Bronchial epithelial cell (primary cell): ENCODE measurements at regions not wholly inside any gene's neighbourhood (a gene's known extent, or its start where the extent isn't known, plus 50 kb on each side); places are given as distances from the start of the nearest gene placed in this dataset.

Source experiments
- DNase-seq: peaks from one replicate; pipeline ENCODE4 v3.0.0-alpha.2; 2010; ENCODE audit warnings: low read depth
- FAIRE-seq: peaks from 2 replicates; lab custom pipeline; 2011; peaks lifted over from hg19 to GRCh38; lab: Jason Lieb, UNC
- H3K27me3 ChIP-seq: 2 replicates; pipeline ENCODE4 v1.5.1; 2011; ENCODE audit warnings: low read length; ENCODE audit not compliant: control insufficient read depth, insufficient read depth
- H3K36me3 ChIP-seq: 2 replicates; pipeline ENCODE4 v1.5.1; 2011; ENCODE audit warnings: low read length; ENCODE audit not compliant: control insufficient read depth, insufficient read depth
- H3K4me3 ChIP-seq: 2 replicates; pipeline ENCODE4 v1.5.1; 2011; ENCODE audit warnings: mild to moderate bottlenecking, low read depth, low read length, control low read depth
- TF ChIP-seq, protein P1 (sequence below): IDR thresholded peaks from 2 replicates; pipeline ENCODE4 v1.5.1; 2011; ENCODE audit warnings: mild to moderate bottlenecking, moderate library complexity, low read length, control low read depth, inconsistent platforms; ENCODE audit not compliant: insufficient read depth, severe bottlenecking

DNA sequence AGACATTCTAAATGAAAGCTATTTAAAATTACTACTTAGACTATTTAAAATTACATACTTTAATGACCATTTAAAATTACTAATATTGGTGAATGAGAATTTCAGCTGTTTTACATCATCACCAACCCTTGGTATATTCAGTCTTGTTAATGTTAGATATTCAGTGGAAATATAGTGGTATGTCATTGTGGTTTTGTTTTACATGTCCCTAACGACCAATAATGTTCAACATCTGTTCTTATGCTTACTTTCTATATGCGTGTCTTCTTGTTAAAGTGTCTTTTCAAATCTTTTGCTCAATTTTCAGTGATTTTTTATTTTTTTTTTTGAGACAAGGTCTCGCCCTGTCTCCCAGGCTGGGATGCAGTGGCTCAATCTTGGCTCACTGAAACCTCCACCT is 279.3 kb upstream of the TARS1 start:
- DNase-seq = no peak
- Histone ChIP-seq H3K36me3 (no peaks in the 10 kb centered on the region), H3K4me3 (no peak overlapping the region), H3K27me3 (no peaks in the 10 kb centered on the region)
- TF ChIP-seq, protein P1, sequence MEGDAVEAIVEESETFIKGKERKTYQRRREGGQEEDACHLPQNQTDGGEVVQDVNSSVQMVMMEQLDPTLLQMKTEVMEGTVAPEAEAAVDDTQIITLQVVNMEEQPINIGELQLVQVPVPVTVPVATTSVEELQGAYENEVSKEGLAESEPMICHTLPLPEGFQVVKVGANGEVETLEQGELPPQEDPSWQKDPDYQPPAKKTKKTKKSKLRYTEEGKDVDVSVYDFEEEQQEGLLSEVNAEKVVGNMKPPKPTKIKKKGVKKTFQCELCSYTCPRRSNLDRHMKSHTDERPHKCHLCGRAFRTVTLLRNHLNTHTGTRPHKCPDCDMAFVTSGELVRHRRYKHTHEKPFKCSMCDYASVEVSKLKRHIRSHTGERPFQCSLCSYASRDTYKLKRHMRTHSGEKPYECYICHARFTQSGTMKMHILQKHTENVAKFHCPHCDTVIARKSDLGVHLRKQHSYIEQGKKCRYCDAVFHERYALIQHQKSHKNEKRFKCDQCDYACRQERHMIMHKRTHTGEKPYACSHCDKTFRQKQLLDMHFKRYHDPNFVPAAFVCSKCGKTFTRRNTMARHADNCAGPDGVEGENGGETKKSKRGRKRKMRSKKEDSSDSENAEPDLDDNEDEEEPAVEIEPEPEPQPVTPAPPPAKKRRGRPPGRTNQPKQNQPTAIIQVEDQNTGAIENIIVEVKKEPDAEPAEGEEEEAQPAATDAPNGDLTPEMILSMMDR = no peak
- no peak for FAIRE-seq

DNA sequence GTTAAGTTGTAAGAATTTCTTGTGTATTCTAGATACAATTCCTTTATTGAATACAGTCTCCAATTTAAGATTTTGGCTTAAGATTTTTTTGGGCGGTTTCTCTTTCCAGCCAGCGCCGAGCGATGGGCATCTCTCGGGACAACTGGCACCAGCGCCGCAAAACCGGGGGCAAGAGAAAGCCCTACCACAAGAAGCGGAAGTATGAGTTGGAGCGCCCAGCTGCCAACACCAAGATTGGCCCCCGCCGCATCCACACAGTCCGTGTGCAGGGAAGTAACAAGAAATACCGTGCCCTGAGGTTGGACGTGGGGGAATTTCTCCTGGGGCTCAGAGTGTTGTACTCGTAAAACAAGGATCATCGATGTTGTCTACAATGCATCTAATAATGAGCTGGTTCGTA is 278.7 kb upstream of the TARS1 start:
- FAIRE-seq (no peak), DNase-seq (no peak)
- TF ChIP-seq, protein P1 = no peak
- Histone ChIP-seq H3K4me3 (no peak overlapping the region), H3K27me3 (no peaks in the 10 kb centered on the region), H3K36me3 (no peaks in the 10 kb centered on the region)

DNA sequence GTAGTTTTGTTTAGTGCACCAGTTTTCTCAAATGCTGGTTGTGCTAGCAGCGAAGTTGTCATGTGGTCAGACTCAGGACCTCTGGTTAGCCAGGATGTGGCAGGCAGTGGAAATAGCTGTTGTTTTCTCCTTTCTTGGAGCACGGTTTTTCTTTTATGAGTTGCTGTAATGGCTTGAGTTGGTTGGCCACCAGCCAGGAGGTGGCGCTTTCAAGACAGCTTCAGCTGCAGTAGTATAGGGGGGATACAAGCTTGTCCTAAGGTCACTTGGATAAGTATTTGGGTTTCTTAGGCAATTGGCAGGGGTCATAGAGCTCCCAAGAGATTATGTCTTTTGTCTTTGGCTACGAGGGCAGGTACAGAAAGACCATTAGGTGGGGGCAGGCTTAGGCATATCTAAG is 274.2 kb upstream of the TARS1 start:
- Histone ChIP-seq H3K27me3 (no peaks in the 10 kb centered on the region), H3K4me3 (no peak overlapping the region), H3K36me3 (no peaks in the 10 kb centered on the region)
- DNase-seq (no peak), FAIRE-seq (no peak)
- TF ChIP-seq, protein P1 = no peak

DNA sequence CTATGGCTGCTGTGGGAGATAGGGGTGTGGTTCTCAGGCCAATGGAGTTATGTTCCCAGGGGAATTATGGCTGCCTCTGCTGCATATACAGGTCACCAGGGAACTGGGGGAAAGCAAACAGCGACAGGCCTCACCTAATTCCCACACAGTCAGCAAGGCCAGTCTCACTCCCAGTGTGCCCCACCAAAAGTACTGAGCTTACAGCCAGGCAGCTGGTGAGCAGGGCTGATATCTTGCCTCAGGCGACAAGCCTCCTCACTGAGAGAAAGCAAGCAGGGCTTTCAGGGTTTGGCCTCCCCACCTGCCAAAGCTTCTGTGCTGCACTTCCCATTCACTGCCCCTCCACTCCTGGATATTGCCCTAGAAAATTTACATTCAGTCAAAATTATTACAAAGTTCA is 273.8 kb upstream of the TARS1 start:
- FAIRE-seq = no peak

DNA sequence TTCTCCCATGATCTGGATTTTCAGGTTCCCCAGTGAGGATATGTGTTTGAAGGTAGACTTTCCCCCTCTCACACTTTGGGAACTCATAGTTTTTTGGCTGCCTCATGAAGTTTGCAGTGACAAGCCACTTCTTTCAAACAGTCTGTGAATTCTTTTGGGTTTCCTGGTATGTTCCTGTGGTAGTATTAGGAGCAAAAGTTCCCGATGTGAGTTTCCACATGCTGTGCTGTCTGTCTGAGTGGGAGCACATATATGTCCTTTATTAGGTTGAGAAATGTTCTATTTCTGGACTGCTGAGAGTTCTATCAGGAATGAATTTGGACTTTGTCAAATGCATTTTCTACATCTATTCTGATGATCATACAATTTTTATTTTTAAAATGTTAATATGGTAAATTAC is 273.2 kb upstream of the TARS1 start:
- no peaks in the 10 kb centered on the region for H3K36me3 ChIP-seq
- TF ChIP-seq, protein P1 = no peak
- FAIRE-seq = no peak

More for the DNA sequence above, 273.8 kb upstream of the TARS1 start:
- no peak overlapping the region for H3K4me3 ChIP-seq
- no peaks in the 10 kb centered on the region for H3K36me3 ChIP-seq
- no peaks in the 10 kb centered on the region for H3K27me3 ChIP-seq
- DNase-seq = no peak
- TF ChIP-seq, protein P1 = no peak

DNA sequence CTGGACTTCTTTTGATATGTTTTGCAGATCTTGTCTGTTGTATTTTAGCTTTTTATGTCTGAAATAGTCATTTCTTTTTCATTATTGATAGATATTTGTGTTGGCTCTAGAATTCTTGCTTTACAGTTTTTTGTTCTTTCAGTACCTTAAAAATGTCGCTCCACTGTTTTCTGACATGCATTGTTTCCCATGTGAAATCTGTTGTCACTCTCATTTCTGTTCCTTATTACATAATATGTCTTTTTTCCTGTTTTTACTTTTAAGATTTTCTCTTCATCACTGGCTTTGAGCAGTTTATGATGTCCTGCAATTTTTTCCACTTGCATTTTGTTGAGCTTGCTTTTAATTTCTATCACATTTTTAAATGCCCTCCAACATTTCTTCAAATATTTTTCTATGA is 270.4 kb upstream of the TARS1 start:
- TF ChIP-seq, protein P1 = no peak
- no peak overlapping the region for H3K4me3 ChIP-seq
- DNase-seq (no peak), FAIRE-seq (no peak)
- H3K36me3 ChIP-seq = no peaks in the 10 kb centered on the region
- H3K27me3 ChIP-seq = no peaks in the 10 kb centered on the region

More for the DNA sequence above, 273.2 kb upstream of the TARS1 start:
- H3K4me3 ChIP-seq = no peak overlapping the region
- DNase-seq = no peak
- H3K27me3 ChIP-seq = no peaks in the 10 kb centered on the region
